WTC11 (cell line): ENCODE measurements at regions not wholly inside any gene's neighbourhood (a gene's known extent, or its start where the extent isn't known, plus 50 kb on each side); places are given as distances from the start of the nearest gene placed in this dataset.

Source experiments
- ATAC-seq: fragments of 200-7000 bp; cut with Tn5 transposase; 2 replicates; pipeline ENCODE4 v1.10.0; 2021; ENCODE audit warnings: mild to moderate bottlenecking, moderate library complexity
- CTCF ChIA-PET: fragments of 300-600 bp; sonication (Branson Sonifier 250); formaldehyde crosslinking; loops from one replicate; lab custom pipeline; 2021; ENCODE audit warnings: antibody characterized with exemption; lab: Charles Lee
- POLR2A ChIA-PET: fragments of 350-600 bp; sonication (Branson Sonifier 250); formaldehyde crosslinking; loops from one replicate; lab custom pipeline; 2021; ENCODE audit warnings: antibody characterized with exemption; lab: Charles Lee
- DNase-seq: peaks from one replicate; pipeline ENCODE4 v3.0.0; 2021; ENCODE audit warnings: low spot score
- H3K27ac Mint-ChIP-seq: 2 replicates; pipeline ENCODE4 v1.8.0; 2021; ENCODE audit warnings: mixed read lengths
- H3K27me3 Mint-ChIP-seq: 2 replicates; pipeline ENCODE4 v1.8.0; 2021; ENCODE audit warnings: low read depth, mild to moderate bottlenecking, moderate library complexity, mixed read lengths
- H3K36me3 Mint-ChIP-seq: 2 replicates; pipeline ENCODE4 v1.8.0; 2021; ENCODE audit warnings: mixed read lengths
- H3K4me1 Mint-ChIP-seq: 2 replicates; pipeline ENCODE4 v1.8.0; 2022; ENCODE audit warnings: mixed read lengths
- H3K4me3 Mint-ChIP-seq: 2 replicates; pipeline ENCODE4 v1.8.0; 2021; ENCODE audit warnings: mild to moderate bottlenecking, moderate library complexity, mixed read lengths
- H3K9me3 Mint-ChIP-seq: 2 replicates; pipeline ENCODE4 v1.8.0; 2021; ENCODE audit warnings: mixed read lengths
- AFF4 ChIP-seq: sonication (generic); formaldehyde crosslinking; IDR thresholded peaks from 2 replicates; pipeline ENCODE4 v1.8.1; 2023; ENCODE audit warnings: mild to moderate bottlenecking, missing genetic modification reagents, borderline replicate concordance
- ATF1 ChIP-seq: sonication (generic); formaldehyde crosslinking; IDR thresholded peaks from 2 replicates; pipeline ENCODE4 v1.8.1; 2023; ENCODE audit warnings: mild to moderate bottlenecking, moderate library complexity, missing genetic modification reagents
- ATF6 ChIP-seq: sonication (generic); formaldehyde crosslinking; IDR thresholded peaks from 2 replicates; pipeline ENCODE4 v1.8.1; 2023; ENCODE audit warnings: mild to moderate bottlenecking, missing genetic modification reagents
- ELF4 ChIP-seq: sonication (generic); formaldehyde crosslinking; IDR thresholded peaks from 2 replicates; pipeline ENCODE4 v1.8.1; 2022; ENCODE audit warnings: low read depth, mild to moderate bottlenecking, moderate library complexity, missing genetic modification reagents
- ESRRA ChIP-seq: sonication (generic); formaldehyde crosslinking; IDR thresholded peaks from 2 replicates; pipeline ENCODE4 v1.8.1; 2022; ENCODE audit warnings: mild to moderate bottlenecking, missing genetic modification reagents, borderline replicate concordance
- FOXK1 ChIP-seq: sonication (generic); formaldehyde crosslinking; IDR thresholded peaks from 2 replicates; pipeline ENCODE4 v1.8.0; 2022; ENCODE audit warnings: mild to moderate bottlenecking, moderate library complexity, missing genetic modification reagents
- IRF2 ChIP-seq: sonication (generic); formaldehyde crosslinking; IDR thresholded peaks from 2 replicates; pipeline ENCODE4 v1.8.0; 2022; ENCODE audit warnings: low read depth, missing genetic modification reagents, borderline replicate concordance
- MYBL2 ChIP-seq: sonication (generic); formaldehyde crosslinking; IDR thresholded peaks from 2 replicates; pipeline ENCODE4 v1.8.1; 2023; ENCODE audit warnings: mild to moderate bottlenecking, moderate library complexity, missing genetic modification reagents
- PREB ChIP-seq: sonication (generic); formaldehyde crosslinking; IDR thresholded peaks from 2 replicates; pipeline ENCODE4 v1.8.1; 2022; ENCODE audit warnings: mild to moderate bottlenecking, missing genetic modification reagents, moderate library complexity, borderline replicate concordance
- TEAD1 ChIP-seq: sonication (generic); formaldehyde crosslinking; IDR thresholded peaks from 2 replicates; pipeline ENCODE4 v1.8.0; 2022; ENCODE audit warnings: mild to moderate bottlenecking, missing genetic modification reagents
- ZMAT4 ChIP-seq: fragments of 250-450 bp; sonication (Bioruptor Pico); IDR thresholded peaks from 2 replicates; pipeline ENCODE4 v1.9.0; 2021; ENCODE audit warnings: mild to moderate bottlenecking
- ZNF121 ChIP-seq: sonication (generic); formaldehyde crosslinking; IDR thresholded peaks from 2 replicates; pipeline ENCODE4 v1.8.0; 2023; ENCODE audit warnings: missing genetic modification reagents
- ZNF512 ChIP-seq: sonication (generic); formaldehyde crosslinking; IDR thresholded peaks from 2 replicates; pipeline ENCODE4 v1.8.1; 2022; ENCODE audit warnings: missing genetic modification reagents, borderline replicate concordance
- TF ChIP-seq, protein P1 (sequence below): fragments of 250-450 bp; sonication (Bioruptor Pico); IDR thresholded peaks from 2 replicates; pipeline ENCODE4 v2.1.2; 2022; ENCODE audit warnings: mild to moderate bottlenecking, moderate library complexity
- TF ChIP-seq, protein P2 (sequence below): fragments of 250-450 bp; sonication (Bioruptor Pico); IDR thresholded peaks from 2 replicates; pipeline ENCODE4 v1.8.0; 2021; ENCODE audit warnings: mild to moderate bottlenecking
- TF ChIP-seq, protein P3 (sequence below): sonication (generic); formaldehyde crosslinking; IDR thresholded peaks from 2 replicates; pipeline ENCODE4 v1.8.0; 2023; ENCODE audit warnings: missing genetic modification reagents, mild to moderate bottlenecking, borderline replicate concordance
- TF ChIP-seq, protein P4 (sequence below): sonication (generic); formaldehyde crosslinking; IDR thresholded peaks from 2 replicates; pipeline ENCODE4 v1.8.1; 2023; ENCODE audit warnings: mild to moderate bottlenecking, missing genetic modification reagents

GRCh38 chr11:35888961-35889360, 54.9 kb upstream of the LDLRAD3 start:
- H3K27me3 Mint-ChIP-seq, result peaks cover 4% of the 10 kb centered on the region; the same call in 1 of the 2 replicates
- CTCF ChIA-PET, result interaction anchor here (1.2 to 1.4 kb wide), 2 partner anchors 67 to 221 kb away, joined by 3 to 12 read pairs; no protein-coding TSS in a partner anchor
- TF ChIP-seq PREB (no peak), ATF6 (no peak), ZNF121 (CRISPR knock-in tag) (no peak), FOXK1 (CRISPR knock-in tag) (no peak), ZNF512 (CRISPR knock-in tag) (no peak), IRF2 (CRISPR knock-in tag) (no peak), TEAD1 (CRISPR knock-in tag) (no peak)
- TF ChIP-seq, protein P1, sequence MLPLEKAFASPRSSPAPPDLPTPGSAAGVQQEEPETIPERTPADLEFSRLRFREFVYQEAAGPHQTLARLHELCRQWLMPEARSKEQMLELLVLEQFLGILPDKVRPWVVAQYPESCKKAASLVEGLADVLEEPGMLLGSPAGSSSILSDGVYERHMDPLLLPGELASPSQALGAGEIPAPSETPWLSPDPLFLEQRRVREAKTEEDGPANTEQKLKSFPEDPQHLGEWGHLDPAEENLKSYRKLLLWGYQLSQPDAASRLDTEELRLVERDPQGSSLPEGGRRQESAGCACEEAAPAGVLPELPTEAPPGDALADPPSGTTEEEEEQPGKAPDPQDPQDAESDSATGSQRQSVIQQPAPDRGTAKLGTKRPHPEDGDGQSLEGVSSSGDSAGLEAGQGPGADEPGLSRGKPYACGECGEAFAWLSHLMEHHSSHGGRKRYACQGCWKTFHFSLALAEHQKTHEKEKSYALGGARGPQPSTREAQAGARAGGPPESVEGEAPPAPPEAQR (CRISPR knock-in tag), result no peak
- H3K27ac Mint-ChIP-seq, result no peak overlapping the region
- no peak for DNase-seq
- no peak overlapping the region for H3K4me3 Mint-ChIP-seq
- peaks cover 13% of the 10 kb centered on the region for H3K9me3 Mint-ChIP-seq
- no peak for ATAC-seq
- H3K36me3 Mint-ChIP-seq, result no peaks in the 10 kb centered on the region
- peaks cover 19% of the 10 kb centered on the region for H3K4me1 Mint-ChIP-seq
- POLR2A ChIA-PET, result no interaction called here

GRCh38 chr11:35891096-35891495, 52.8 kb upstream of the LDLRAD3 start:
- ChIA-PET POLR2A (no interaction called here), CTCF (interaction anchor here (1.9 kb wide), 1 partner anchor 166 kb away, joined by 4 read pairs; no protein-coding TSS in a partner anchor)
- H3K36me3 Mint-ChIP-seq, result no peaks in the 10 kb centered on the region
- peaks cover 14% of the 10 kb centered on the region for H3K4me1 Mint-ChIP-seq
- DNase-seq (no peak), ATAC-seq (no peak)
- H3K4me3 Mint-ChIP-seq, result no peak overlapping the region
- H3K9me3 Mint-ChIP-seq, result peaks cover 7% of the 10 kb centered on the region; the same call in 1 of the 2 replicates
- H3K27me3 Mint-ChIP-seq, result peaks cover 4% of the 10 kb centered on the region; the same call in 1 of the 2 replicates
- no peak overlapping the region for H3K27ac Mint-ChIP-seq
- no peak for TF ChIP-seq AFF4
- TF ChIP-seq, protein P2, sequence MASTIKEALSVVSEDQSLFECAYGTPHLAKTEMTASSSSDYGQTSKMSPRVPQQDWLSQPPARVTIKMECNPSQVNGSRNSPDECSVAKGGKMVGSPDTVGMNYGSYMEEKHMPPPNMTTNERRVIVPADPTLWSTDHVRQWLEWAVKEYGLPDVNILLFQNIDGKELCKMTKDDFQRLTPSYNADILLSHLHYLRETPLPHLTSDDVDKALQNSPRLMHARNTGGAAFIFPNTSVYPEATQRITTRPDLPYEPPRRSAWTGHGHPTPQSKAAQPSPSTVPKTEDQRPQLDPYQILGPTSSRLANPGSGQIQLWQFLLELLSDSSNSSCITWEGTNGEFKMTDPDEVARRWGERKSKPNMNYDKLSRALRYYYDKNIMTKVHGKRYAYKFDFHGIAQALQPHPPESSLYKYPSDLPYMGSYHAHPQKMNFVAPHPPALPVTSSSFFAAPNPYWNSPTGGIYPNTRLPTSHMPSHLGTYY (CRISPR knock-in tag), result no peak
- TF ChIP-seq ELF4 (CRISPR knock-in tag), result no peak
- TF ChIP-seq ATF1 (CRISPR knock-in tag), result no peak
- no peak for TF ChIP-seq ZMAT4
- TF ChIP-seq ESRRA, result no peak
- TF ChIP-seq MYBL2 (CRISPR knock-in tag), result no peak
- TF ChIP-seq, protein P3, sequence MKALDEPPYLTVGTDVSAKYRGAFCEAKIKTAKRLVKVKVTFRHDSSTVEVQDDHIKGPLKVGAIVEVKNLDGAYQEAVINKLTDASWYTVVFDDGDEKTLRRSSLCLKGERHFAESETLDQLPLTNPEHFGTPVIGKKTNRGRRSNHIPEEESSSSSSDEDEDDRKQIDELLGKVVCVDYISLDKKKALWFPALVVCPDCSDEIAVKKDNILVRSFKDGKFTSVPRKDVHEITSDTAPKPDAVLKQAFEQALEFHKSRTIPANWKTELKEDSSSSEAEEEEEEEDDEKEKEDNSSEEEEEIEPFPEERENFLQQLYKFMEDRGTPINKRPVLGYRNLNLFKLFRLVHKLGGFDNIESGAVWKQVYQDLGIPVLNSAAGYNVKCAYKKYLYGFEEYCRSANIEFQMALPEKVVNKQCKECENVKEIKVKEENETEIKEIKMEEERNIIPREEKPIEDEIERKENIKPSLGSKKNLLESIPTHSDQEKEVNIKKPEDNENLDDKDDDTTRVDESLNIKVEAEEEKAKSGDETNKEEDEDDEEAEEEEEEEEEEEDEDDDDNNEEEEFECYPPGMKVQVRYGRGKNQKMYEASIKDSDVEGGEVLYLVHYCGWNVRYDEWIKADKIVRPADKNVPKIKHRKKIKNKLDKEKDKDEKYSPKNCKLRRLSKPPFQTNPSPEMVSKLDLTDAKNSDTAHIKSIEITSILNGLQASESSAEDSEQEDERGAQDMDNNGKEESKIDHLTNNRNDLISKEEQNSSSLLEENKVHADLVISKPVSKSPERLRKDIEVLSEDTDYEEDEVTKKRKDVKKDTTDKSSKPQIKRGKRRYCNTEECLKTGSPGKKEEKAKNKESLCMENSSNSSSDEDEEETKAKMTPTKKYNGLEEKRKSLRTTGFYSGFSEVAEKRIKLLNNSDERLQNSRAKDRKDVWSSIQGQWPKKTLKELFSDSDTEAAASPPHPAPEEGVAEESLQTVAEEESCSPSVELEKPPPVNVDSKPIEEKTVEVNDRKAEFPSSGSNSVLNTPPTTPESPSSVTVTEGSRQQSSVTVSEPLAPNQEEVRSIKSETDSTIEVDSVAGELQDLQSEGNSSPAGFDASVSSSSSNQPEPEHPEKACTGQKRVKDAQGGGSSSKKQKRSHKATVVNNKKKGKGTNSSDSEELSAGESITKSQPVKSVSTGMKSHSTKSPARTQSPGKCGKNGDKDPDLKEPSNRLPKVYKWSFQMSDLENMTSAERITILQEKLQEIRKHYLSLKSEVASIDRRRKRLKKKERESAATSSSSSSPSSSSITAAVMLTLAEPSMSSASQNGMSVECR (CRISPR knock-in tag), result no peak
- TF ChIP-seq, protein P4, sequence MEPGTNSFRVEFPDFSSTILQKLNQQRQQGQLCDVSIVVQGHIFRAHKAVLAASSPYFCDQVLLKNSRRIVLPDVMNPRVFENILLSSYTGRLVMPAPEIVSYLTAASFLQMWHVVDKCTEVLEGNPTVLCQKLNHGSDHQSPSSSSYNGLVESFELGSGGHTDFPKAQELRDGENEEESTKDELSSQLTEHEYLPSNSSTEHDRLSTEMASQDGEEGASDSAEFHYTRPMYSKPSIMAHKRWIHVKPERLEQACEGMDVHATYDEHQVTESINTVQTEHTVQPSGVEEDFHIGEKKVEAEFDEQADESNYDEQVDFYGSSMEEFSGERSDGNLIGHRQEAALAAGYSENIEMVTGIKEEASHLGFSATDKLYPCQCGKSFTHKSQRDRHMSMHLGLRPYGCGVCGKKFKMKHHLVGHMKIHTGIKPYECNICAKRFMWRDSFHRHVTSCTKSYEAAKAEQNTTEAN (CRISPR knock-in tag), result no peak
